HCT116 (cell line): ENCODE measurements at regions not wholly inside any gene's neighbourhood (a gene's known extent, or its start where the extent isn't known, plus 50 kb on each side); places are given as distances from the start of the nearest gene placed in this dataset.

Source experiments
- ATAC-seq: fragments of 200-7000 bp; cut with Tn5 transposase; 2 replicates; pipeline ENCODE4 v1.9.1; 2020; ENCODE audit warnings: mild to moderate bottlenecking, moderate library complexity
- BruUV-seq: library from RNA; stranded (reverse); fragments of 400-500 nt; replicated peaks from 2 replicates; lab custom pipeline; 2021; lab: Mats Ljungman, UMichigan
- CTCF ChIA-PET: fragments of 300-600 bp; sonication (Branson Sonifier 250); formaldehyde crosslinking; loops from one replicate; lab custom pipeline; 2021; ENCODE audit warnings: antibody characterized with exemption; lab: Charles Lee
- POLR2A ChIA-PET: fragments of 300-600, 350-600 bp; sonication (Branson Sonifier 250); formaldehyde crosslinking; loops from one replicate; lab custom pipeline; 2021; ENCODE audit warnings: antibody characterized with exemption; lab: Charles Lee
- RAD21 ChIA-PET, 2 experiments: fragments of 300-600 bp; sonication (Branson Sonifier 250); formaldehyde crosslinking; loops; one replicate each; lab custom pipeline; 2023; ENCODE audit warnings: low total read pairs in 2 of 2; ENCODE audit not compliant: uncharacterized antibody in 2 of 2, unreplicated experiment in 2 of 2, low non-redundant PET in 1 of 2; lab: Charles Lee
- DNase-seq: peaks from one replicate; pipeline ENCODE4 v3.0.0-alpha.2; 2010; ENCODE audit warnings: low read depth, low spot score
- H2AFZ ChIP-seq: fragments of 200-600 bp; shearing (Covaris generic), sonication (generic); 2 replicates; pipeline ENCODE4 v1.6.1; 2017; ENCODE audit warnings: low read depth, mixed run types, mixed read lengths, antibody characterized with exemption, low read length; ENCODE audit not compliant: poor library complexity, severe bottlenecking
- H3K27ac ChIP-seq: 2 replicates; pipeline ENCODE4 v1.5.1; 2012; ENCODE audit warnings: low read depth, low read length
- H3K27me3 ChIP-seq: fragments of 200-600 bp; sonication (generic); 2 replicates; pipeline ENCODE4 v1.6.1; 2016; ENCODE audit warnings: mixed run types, low read length, mixed read lengths; ENCODE audit not compliant: insufficient read depth
- H3K36me3 ChIP-seq, 2 experiments: fragments of 200-500 bp in 1 of 2; fragments of 200-600 bp in 1 of 2; sonication (Bioruptor generic) in 1 of 2; sonication (generic) in 1 of 2; 2 replicates each; pipeline versions ENCODE4 v1.5.1 to v1.6.1; 2014 to 2016; ENCODE audit warnings: low read length in 2 of 2, inconsistent platforms in 1 of 2, mixed read lengths in 1 of 2, mixed run types in 1 of 2; ENCODE audit not compliant: insufficient read depth in 2 of 2, control insufficient read depth in 1 of 2
- H3K4me1 ChIP-seq, 2 experiments: fragments of 200-600 bp in 1 of 2; sonication (generic) in 1 of 2; 2 replicates each; pipeline versions ENCODE4 v1.5.1 to v1.6.1; 2012 to 2017; ENCODE audit warnings: low read length in 2 of 2, inconsistent platforms in 1 of 2, mild to moderate bottlenecking in 1 of 2, mixed read lengths in 1 of 2, mixed run types in 1 of 2, moderate library complexity in 1 of 2; ENCODE audit not compliant: insufficient read depth in 2 of 2, control insufficient read depth in 1 of 2
- H3K4me2 ChIP-seq: fragments of 200-600 bp; sonication (generic); 2 replicates; pipeline ENCODE4 v1.6.1; 2017; ENCODE audit warnings: mixed run types, low read length, mixed read lengths
- H3K4me3 ChIP-seq, 2 experiments: fragments of 200-600 bp in 1 of 2; sonication (generic) in 1 of 2; replicated peaks in 1 of 2; 2 replicates each; pipeline ENCODE4 v1.5.1; 2011 to 2016; ENCODE audit warnings: low read length in 2 of 2, control low read depth in 1 of 2, low read depth in 1 of 2, mild to moderate bottlenecking in 1 of 2, mixed read lengths in 1 of 2, mixed run types in 1 of 2
- H3K79me2 ChIP-seq: fragments of 200-600 bp; sonication (generic); 2 replicates; pipeline ENCODE4 v1.6.1; 2017; ENCODE audit warnings: mild to moderate bottlenecking, mixed run types, low read length, moderate library complexity, mixed read lengths; ENCODE audit not compliant: insufficient read depth
- H3K9ac ChIP-seq: fragments of 200-600 bp; sonication (generic); 2 replicates; pipeline ENCODE4 v1.6.1; 2016; ENCODE audit warnings: low read length, mixed read lengths
- H3K9me2 ChIP-seq: fragments of 200-600 bp; sonication (generic), shearing (Covaris generic); 2 replicates; pipeline ENCODE4 v1.6.1; 2017; ENCODE audit warnings: mixed run types, mild to moderate bottlenecking, moderate library complexity; ENCODE audit not compliant: insufficient read depth
- H3K9me3 ChIP-seq, 2 experiments: fragments of 200-500 bp in 1 of 2; fragments of 200-600 bp in 1 of 2; sonication (Bioruptor generic) in 1 of 2; sonication (generic) in 1 of 2; 2 replicates each; pipeline ENCODE4 v1.6.1; 2014 to 2017; ENCODE audit warnings: low read length in 2 of 2, mixed read lengths in 2 of 2, inconsistent platforms in 1 of 2, low read depth in 1 of 2, mild to moderate bottlenecking in 1 of 2, mixed run types in 1 of 2, moderate library complexity in 1 of 2; ENCODE audit not compliant: control insufficient read depth in 1 of 2, insufficient read depth in 1 of 2
- H4K20me1 ChIP-seq: fragments of 200-600 bp; sonication (generic), shearing (Covaris generic); 2 replicates; pipeline ENCODE4 v1.6.1; 2017; ENCODE audit warnings: mixed run types, mild to moderate bottlenecking, moderate library complexity; ENCODE audit not compliant: insufficient read depth
- CBX3 ChIP-seq: IDR thresholded peaks from 2 replicates; pipeline ENCODE4 v1.6.1; 2012; ENCODE audit warnings: low read depth
- CTCF ChIP-seq, 3 experiments: fragments of 200-600 bp in 1 of 3; sonication (generic) in 1 of 3; IDR thresholded peaks in 2 of 3; conservative IDR thresholded peaks in 1 of 3; 2 replicates each; pipeline ENCODE4 v1.5.1; 2012 to 2017; ENCODE audit warnings: low read depth in 2 of 3, low read length in 2 of 3, antibody characterized with exemption in 1 of 3, borderline replicate concordance in 1 of 3, control low read depth in 1 of 3, mild to moderate bottlenecking in 1 of 3, mixed read lengths in 1 of 3, mixed run types in 1 of 3, moderate library complexity in 1 of 3; ENCODE audit not compliant: insufficient read depth in 1 of 3
- EGR1 ChIP-seq: IDR thresholded peaks from 2 replicates; pipeline ENCODE4 v1.6.1; 2012; ENCODE audit warnings: low read depth
- EZH2 ChIP-seq: fragments of 200-600 bp; sonication (generic); IDR thresholded peaks from 2 replicates; pipeline ENCODE4 v1.6.1; 2017; ENCODE audit warnings: antibody characterized with exemption, mixed run types
- EZH2phosphoT487 ChIP-seq: fragments of 200-600 bp; IDR thresholded peaks from 2 replicates; pipeline ENCODE4 v1.6.1; 2018; ENCODE audit warnings: antibody characterized with exemption, borderline replicate concordance
- FOSL1 ChIP-seq: IDR thresholded peaks from 2 replicates; pipeline ENCODE4 v1.6.1; 2012; ENCODE audit warnings: low read depth
- POLR2A ChIP-seq: IDR thresholded peaks from 2 replicates; pipeline ENCODE4 v1.7.0; 2011; ENCODE audit warnings: borderline replicate concordance; ENCODE audit not compliant: insufficient read depth, insufficient read length; ENCODE audit errors: extremely low read depth
- SP1 ChIP-seq: IDR thresholded peaks from 2 replicates; pipeline ENCODE4 v1.6.1; 2012; ENCODE audit warnings: low read depth
- SRF ChIP-seq: IDR thresholded peaks from 2 replicates; pipeline ENCODE4 v1.6.1; 2012; ENCODE audit warnings: low read depth
- TCF7L2 ChIP-seq: IDR thresholded peaks from 2 replicates; pipeline ENCODE4 v1.7.0; 2011; ENCODE audit warnings: borderline replicate concordance, inconsistent platforms; ENCODE audit not compliant: insufficient read depth, insufficient read length; ENCODE audit errors: extremely low read depth
- ZFX ChIP-seq: fragments of 450-650 bp; IDR thresholded peaks from 2 replicates; pipeline ENCODE4 v1.6.1; 2017
- intact Hi-C: fragments of 100-400 bp; cut with micrococcal nuclease; formaldehyde crosslinking; loops from 2 replicates; pipeline ENCODE4 v1.10.0; 2022

GRCh38 chr6:3959385-3959784, 110.2 kb downstream of the FAM50B start:
- Histone ChIP-seq H3K9ac (no peak overlapping the region), H3K4me1 (no peaks in the 10 kb centered on the region), H3K27ac (no peak overlapping the region), H3K27me3 (no peaks in the 10 kb centered on the region), H3K9me2 (no peaks in the 10 kb centered on the region), H3K4me2 (no peak overlapping the region), H3K79me2 (no peaks in the 10 kb centered on the region), H3K36me3 (no peaks in the 10 kb centered on the region), H3K9me3 (no peaks in the 10 kb centered on the region), H2AFZ (no peak overlapping the region), H3K4me3 (no peak overlapping the region), H4K20me1 (no peaks in the 10 kb centered on the region)
- intact Hi-C loops, result no loop called here
- TF ChIP-seq TCF7L2 (no peak), ZFX (no peak), CBX3 (no peak), FOSL1 (no peak), EGR1 (no peak), CTCF (IDR thresholded peaks at IDR 0.05 in 2 of 3, conservative IDR thresholded peaks at IDR 0.05 in 1 of 3; ENCODE audit: borderline replicate concordance in 1 of 3, insufficient read depth in 1 of 3, low read depth in 2 of 3, low read length in 2 of 3) (no peak), POLR2A (no peak), SP1 (no peak), SRF (no peak), EZH2 (no peak), EZH2phosphoT487 (no peak)
- ChIA-PET CTCF (no interaction called here), RAD21 (no interaction called here), POLR2A (no interaction called here)
- DNase-seq, result no peak
- BruUV-seq, result no TSS peak
- no peak for ATAC-seq
